Spleen (tissue), 7 donors: ENCODE measurements at regions not wholly inside any gene's neighbourhood (a gene's known extent, or its start where the extent isn't known, plus 50 kb on each side); places are given as distances from the start of the nearest gene placed in this dataset.

Experiments used
- POLR2A ChIP-seq, 3 donors: fragments of 450-650 bp; IDR thresholded peaks; one replicate each; pipeline ENCODE4 v1.5.1; 2017; ENCODE audit warnings: antibody characterized with exemption in 3 of 3, mild to moderate bottlenecking in 1 of 3
- POLR2AphosphoS5 ChIP-seq, 3 donors: sonication (generic); formaldehyde crosslinking; IDR thresholded peaks; one replicate each; pipeline ENCODE4 v1.5.1; 2017; ENCODE audit warnings: antibody characterized with exemption in 3 of 3
- TF ChIP-seq, protein P1 (sequence below), 11 experiments: fragments of 200-600 bp in 7 of 11; fragments of 450-650 bp in 4 of 11; sonication (generic) in 4 of 11; IDR thresholded peaks in 8 of 11; conservative IDR thresholded peaks in 3 of 11; 1 replicate in 7 of 11; 2 replicates in 4 of 11; pipeline versions ENCODE4 v1.4.0 to v1.8.0; 2016 to 2021; ENCODE audit warnings: antibody characterized with exemption in 11 of 11, inconsistent platforms in 4 of 11, mild to moderate bottlenecking in 1 of 11
- donor health status: DM: no; HTN: no; CAD: no; lungs with moderate emphysema.
- donor health status: DM: no; HTN: no; CAD: no.
- donor health status: DM: no; HTN: no; CAD: no.

DNA sequence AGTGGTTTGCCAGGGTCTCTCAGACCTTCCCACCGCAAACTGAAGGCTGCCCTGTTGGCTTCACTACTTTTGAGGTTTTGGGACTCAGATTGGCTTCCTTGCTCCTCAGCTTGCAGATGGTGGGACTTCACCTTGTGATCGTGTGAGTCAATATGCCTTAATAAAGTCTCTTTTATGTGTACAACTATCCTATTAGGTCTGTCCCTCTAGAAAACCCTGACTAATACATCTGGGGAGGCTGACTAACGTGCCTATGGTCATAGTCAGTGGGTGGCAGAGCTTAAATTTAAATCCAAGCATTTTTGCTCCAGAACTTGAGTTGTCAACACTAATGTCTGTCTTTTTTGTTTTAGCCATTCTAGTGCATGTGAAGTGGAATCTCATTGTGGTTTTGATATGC is 76.5 kb upstream of the CHODL start:
- TF ChIP-seq, protein P1, sequence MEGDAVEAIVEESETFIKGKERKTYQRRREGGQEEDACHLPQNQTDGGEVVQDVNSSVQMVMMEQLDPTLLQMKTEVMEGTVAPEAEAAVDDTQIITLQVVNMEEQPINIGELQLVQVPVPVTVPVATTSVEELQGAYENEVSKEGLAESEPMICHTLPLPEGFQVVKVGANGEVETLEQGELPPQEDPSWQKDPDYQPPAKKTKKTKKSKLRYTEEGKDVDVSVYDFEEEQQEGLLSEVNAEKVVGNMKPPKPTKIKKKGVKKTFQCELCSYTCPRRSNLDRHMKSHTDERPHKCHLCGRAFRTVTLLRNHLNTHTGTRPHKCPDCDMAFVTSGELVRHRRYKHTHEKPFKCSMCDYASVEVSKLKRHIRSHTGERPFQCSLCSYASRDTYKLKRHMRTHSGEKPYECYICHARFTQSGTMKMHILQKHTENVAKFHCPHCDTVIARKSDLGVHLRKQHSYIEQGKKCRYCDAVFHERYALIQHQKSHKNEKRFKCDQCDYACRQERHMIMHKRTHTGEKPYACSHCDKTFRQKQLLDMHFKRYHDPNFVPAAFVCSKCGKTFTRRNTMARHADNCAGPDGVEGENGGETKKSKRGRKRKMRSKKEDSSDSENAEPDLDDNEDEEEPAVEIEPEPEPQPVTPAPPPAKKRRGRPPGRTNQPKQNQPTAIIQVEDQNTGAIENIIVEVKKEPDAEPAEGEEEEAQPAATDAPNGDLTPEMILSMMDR (IDR thresholded peaks at IDR 0.05 in 8 of 11, conservative IDR thresholded peaks at IDR 0.05 in 3 of 11): no peak
- TF ChIP-seq POLR2A (IDR thresholded peaks at IDR 0.05): no peak
- no peak for TF ChIP-seq POLR2AphosphoS5 (IDR thresholded peaks at IDR 0.05)
